Skeletal muscle tissue (tissue), 3 donors: ENCODE measurements at regions not wholly inside any gene's neighbourhood (a gene's known extent, or its start where the extent isn't known, plus 50 kb on each side); places are given as distances from the start of the nearest gene placed in this dataset.
A peak's percentile ranks its signal among the peaks of the same experiment; 100 is the strongest.
"Not testable (repeated sequence)": the region's sequence is repeated elsewhere in the genome, so short reads cannot be mapped to it uniquely, and the experiment has no call there.

Experiments used
- H3K27ac ChIP-seq: one replicate; pipeline ENCODE4 v1.7.0; 2013; ENCODE audit warnings: mild to moderate bottlenecking, low read depth, low read length, inconsistent platforms
- H3K27me3 ChIP-seq, 3 donors: one replicate each; pipeline ENCODE4 v1.7.0; 2013; ENCODE audit warnings: low read length in 3 of 3; ENCODE audit not compliant: control insufficient read depth in 3 of 3, insufficient read depth in 3 of 3
- H3K36me3 ChIP-seq, 3 donors: one replicate each; pipeline ENCODE4 v1.7.0; 2013; ENCODE audit warnings: low read length in 3 of 3; ENCODE audit not compliant: control insufficient read depth in 3 of 3, insufficient read depth in 3 of 3
- H3K4me1 ChIP-seq, 3 donors: one replicate each; pipeline ENCODE4 v1.7.0; 2013; ENCODE audit warnings: low read length in 3 of 3, mild to moderate bottlenecking in 3 of 3; ENCODE audit not compliant: control insufficient read depth in 3 of 3, insufficient read depth in 3 of 3
- H3K4me3 ChIP-seq, 3 donors: one replicate each; pipeline ENCODE4 v1.7.0; 2013; ENCODE audit warnings: low read length in 3 of 3
- H3K9ac ChIP-seq, 3 donors: one replicate each; pipeline ENCODE4 v1.7.0; 2013; ENCODE audit warnings: low read length in 3 of 3, mild to moderate bottlenecking in 3 of 3, moderate library complexity in 2 of 3, low read depth in 1 of 3
- H3K9me3 ChIP-seq, 3 donors: one replicate each; pipeline ENCODE4 v1.7.0; 2013; ENCODE audit warnings: low read length in 3 of 3; ENCODE audit not compliant: control insufficient read depth in 3 of 3
- donor health status: Osteomylitis.

DNA sequence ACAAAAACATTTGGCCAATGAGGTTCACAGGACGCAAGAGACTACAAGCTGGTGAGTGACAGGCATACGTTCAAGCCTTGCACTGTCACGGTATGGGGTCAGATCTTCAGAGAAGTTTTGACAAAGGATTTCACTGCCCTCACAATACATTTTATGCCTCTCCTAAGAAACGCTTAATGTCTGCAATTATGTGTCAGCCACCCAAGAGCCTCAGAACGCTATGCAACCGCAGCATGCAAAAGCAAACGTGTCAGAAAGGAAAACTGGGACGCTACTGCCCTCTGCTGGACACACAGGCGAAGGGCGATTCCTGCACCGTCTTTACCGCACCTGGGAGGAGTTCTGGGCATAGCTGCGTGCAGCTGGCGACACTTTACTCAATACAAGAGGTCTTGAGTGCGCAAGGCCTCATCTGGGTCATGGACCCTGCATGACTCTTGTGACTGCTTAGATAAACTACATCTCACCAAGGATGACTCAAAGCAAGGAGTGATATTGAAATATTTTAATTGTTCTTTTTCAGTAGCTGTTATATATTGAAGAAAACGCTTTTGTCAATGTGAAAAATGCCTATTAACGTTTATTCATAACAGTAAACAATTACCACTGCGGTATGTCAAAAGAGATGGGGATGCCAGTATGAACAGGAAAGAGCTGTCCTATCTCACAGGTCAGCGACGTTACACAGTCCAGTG lies 147.6 kb upstream of the FRG1 start:
- Histone ChIP-seq H3K36me3 (no peaks in the 10 kb centered on the region), H3K9me3 (no peaks in the 10 kb centered on the region), H3K4me3 (peak overlapping the region in 2 of 3 donors; percentile 52 to 58), H3K27me3 (no peaks in the 10 kb centered on the region), H3K4me1 (peaks cover 0 to 7% (median 0%) of the 10 kb centered on the region in 3 donors), H3K9ac (peak overlapping the region in 1 of 3 donors; percentile 18), H3K27ac (no peak overlapping the region)

DNA sequence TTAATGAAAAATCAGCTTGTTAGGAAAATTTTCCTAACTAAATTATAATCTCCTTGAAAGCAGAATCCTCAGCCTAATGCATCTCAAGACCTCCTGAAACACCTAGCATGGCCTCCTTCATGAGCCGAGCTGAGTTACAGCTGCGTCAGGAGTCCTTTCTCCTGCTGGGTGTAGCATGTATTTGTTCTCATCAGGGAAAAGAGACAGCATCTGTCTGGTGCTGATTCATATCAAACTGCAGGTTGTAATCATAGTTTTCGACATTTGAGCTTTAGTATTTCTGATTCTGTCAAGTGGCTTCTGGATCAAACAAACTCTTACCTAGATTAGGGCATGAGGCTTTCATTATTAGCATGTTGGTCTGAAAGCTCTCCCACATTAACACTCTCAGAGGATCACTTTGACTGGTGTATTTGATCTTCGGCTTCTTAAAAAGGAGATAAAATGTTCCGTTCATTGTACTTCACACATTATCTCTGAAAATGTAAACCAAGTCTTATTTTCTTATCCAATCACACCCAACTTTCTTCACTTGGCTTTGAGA lies 140.1 kb upstream of the FRG1 start:
- Histone ChIP-seq H3K27me3 (peaks cover 0 to 3% (median 0%) of the 10 kb centered on the region in 3 donors), H3K27ac (no peak overlapping the region), H3K4me3 (no peak overlapping the region), H3K9me3 (no peaks in the 10 kb centered on the region), H3K4me1 (no peaks in the 10 kb centered on the region), H3K36me3 (no peaks in the 10 kb centered on the region), H3K9ac (no peak overlapping the region)

DNA sequence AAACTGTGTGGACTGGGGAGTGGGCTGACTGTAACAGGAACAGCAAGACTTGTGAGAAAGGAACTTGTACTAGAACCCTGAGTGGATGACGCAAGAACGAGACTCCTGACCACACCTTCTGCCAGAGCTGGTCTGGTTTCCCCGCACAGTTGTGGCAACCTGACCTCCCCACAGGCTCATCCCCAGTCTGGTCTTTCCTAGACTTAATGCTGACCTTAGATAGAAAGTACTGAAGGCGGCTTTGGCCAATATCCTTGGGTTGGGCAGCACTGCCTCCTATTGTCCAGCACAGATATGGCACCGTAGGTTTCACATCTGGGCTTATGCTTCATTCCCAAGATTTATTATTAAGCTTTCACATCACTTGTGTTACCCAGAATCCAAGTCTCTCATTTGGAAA lies 137.8 kb upstream of the FRG1 start:
- no peak overlapping the region for H3K9ac ChIP-seq
- peaks cover 0 to 3% (median 0%) of the 10 kb centered on the region in 3 donors for H3K27me3 ChIP-seq
- H3K36me3 ChIP-seq: no peaks in the 10 kb centered on the region
- no peak overlapping the region for H3K27ac ChIP-seq
- no peak overlapping the region for H3K4me3 ChIP-seq
- H3K9me3 ChIP-seq: peaks cover 0 to 3% (median 0%) of the 10 kb centered on the region in 3 donors
- H3K4me1 ChIP-seq: no peaks in the 10 kb centered on the region

GRCh38 chr4:189804894-189805293 lies 135.8 kb upstream of the FRG1 start:
- Histone ChIP-seq H3K27ac (no peak overlapping the region), H3K27me3 (peaks cover 0 to 3% (median 0%) of the 10 kb centered on the region in 3 donors), H3K36me3 (no peaks in the 10 kb centered on the region), H3K4me3 (no peak overlapping the region), H3K9ac (no peak overlapping the region), H3K4me1 (no peaks in the 10 kb centered on the region), H3K9me3 (peaks cover 0 to 3% (median 0%) of the 10 kb centered on the region in 3 donors)

GRCh38 chr4:189806506-189806905 lies 134.2 kb upstream of the FRG1 start:
- Histone ChIP-seq H3K9me3 (peaks cover 0 to 3% (median 0%) of the 10 kb centered on the region in 3 donors), H3K27me3 (peaks cover 0 to 3% (median 0%) of the 10 kb centered on the region in 3 donors)

DNA sequence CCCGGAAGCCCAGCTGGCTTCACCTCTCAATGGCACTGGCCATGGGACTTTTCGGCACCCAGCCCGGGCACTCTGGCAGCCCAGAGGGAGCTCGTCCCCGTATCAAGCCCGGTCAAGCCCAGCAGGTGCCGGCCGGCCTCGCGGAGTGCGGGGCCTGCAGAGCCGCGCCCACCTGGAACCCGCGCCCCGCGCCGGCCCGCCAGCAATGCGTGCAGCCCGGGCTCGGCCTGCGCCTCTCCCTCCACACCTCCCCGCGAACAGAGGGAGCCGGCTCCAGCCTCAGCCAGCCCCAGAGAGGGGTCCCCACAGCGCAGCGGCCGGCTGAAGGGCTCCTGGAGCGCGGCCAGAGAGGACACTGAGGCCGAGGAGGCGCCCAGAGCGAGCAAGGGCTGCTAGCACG lies 133.6 kb upstream of the FRG1 start:
- H3K9me3 ChIP-seq: peaks cover 0 to 3% (median 0%) of the 10 kb centered on the region in 3 donors
- no peaks in the 10 kb centered on the region for H3K4me1 ChIP-seq
- H3K27ac ChIP-seq: no peak overlapping the region
- H3K27me3 ChIP-seq: peaks cover 0 to 3% (median 0%) of the 10 kb centered on the region in 3 donors
- no peak overlapping the region for H3K4me3 ChIP-seq
- H3K36me3 ChIP-seq: no peaks in the 10 kb centered on the region
- H3K9ac ChIP-seq: no peak overlapping the region

More at GRCh38 chr4:189806506-189806905, 134.2 kb upstream of the FRG1 start:
- no peak overlapping the region for H3K9ac ChIP-seq
- H3K4me3 ChIP-seq: no peak overlapping the region
- no peak overlapping the region for H3K27ac ChIP-seq
- H3K36me3 ChIP-seq: no peaks in the 10 kb centered on the region
- no peaks in the 10 kb centered on the region for H3K4me1 ChIP-seq

GRCh38 chr4:189809241-189809735 lies 131.4 kb upstream of the FRG1 start:
- no peaks in the 10 kb centered on the region for H3K27me3 ChIP-seq
- no peaks in the 10 kb centered on the region for H3K4me1 ChIP-seq
- peaks cover 0 to 3% (median 0%) of the 10 kb centered on the region in 3 donors for H3K9me3 ChIP-seq
- no peak overlapping the region for H3K9ac ChIP-seq
- H3K4me3 ChIP-seq: no peak overlapping the region
- no peaks in the 10 kb centered on the region for H3K36me3 ChIP-seq
- no peak overlapping the region for H3K27ac ChIP-seq

DNA sequence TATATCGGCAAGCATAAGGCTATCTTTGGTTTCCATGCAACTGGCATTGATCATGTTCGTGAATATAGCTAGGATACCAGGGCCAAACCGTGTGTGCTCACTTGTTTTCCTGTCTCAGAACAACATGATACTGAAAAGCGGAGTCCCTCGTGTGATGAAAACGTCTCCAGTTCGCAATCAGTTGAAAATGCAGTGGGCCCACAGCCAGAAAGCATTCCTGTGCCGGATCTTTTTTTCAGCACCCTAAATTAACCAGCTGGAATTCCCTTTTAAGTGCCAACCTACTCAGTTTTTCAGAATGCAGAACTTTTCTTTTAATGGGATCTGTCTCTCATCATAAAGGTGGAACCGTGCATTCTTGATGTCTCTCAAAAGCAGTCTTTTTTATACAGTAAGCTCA lies 130.8 kb upstream of the FRG1 start:
- H3K36me3 ChIP-seq: no peaks in the 10 kb centered on the region
- no peaks in the 10 kb centered on the region for H3K27me3 ChIP-seq
- no peaks in the 10 kb centered on the region for H3K4me1 ChIP-seq
- peaks cover 0 to 3% (median 0%) of the 10 kb centered on the region in 3 donors for H3K9me3 ChIP-seq
- no peak overlapping the region for H3K27ac ChIP-seq
- H3K9ac ChIP-seq: no peak overlapping the region
- peak overlapping the region in 1 of 3 donors; percentile 20 for H3K4me3 ChIP-seq

DNA sequence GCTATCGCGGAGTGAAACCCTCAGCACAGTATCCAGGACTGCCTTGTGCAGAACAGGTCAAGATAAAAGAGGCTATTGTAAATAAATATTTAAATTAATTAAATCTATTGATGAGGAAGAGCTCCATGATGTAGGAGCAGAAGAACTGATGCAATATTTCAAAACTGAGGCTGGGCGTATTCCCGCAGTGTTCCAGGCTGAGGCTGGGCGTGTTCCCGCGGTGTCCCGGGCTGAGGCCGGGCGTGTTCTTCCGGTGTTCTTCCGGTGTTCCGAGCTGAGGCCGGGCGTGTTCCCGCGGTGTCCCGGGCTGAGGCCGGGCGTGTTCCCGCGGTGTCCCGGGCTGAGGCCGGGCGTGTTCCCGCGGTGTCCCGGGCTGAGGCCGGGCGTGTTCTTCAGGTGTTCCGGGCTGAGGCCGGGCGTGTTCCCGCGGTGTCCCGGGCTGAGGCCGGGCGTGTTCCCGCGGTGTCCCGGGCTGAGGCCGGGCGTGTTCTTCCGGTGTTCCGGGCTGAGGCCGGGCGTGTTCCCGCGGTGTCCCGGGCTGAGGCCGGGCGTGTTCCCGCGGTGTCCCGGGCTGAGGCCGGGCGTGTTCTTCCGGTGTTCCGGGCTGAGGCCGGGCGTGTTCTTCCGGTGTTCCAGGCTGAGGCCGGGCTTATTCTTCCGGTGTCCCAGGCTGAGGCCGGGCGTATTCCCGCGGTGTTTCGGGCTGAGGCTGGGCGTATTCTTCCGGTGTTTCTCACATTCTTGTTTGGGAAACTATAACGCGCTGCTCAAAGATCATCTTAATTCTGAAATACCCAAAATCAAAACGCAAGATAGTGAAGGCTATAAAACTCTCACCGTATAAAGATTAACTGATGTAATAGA lies 130.1 kb upstream of the FRG1 start:
- not testable (repeated sequence) for H3K4me1 ChIP-seq

More for the DNA sequence above, 130.1 kb upstream of the FRG1 start:
- not testable (repeated sequence) for H3K9ac ChIP-seq, H3K9me3 ChIP-seq, H3K27me3 ChIP-seq, H3K27ac ChIP-seq, H3K36me3 ChIP-seq
- peak overlapping the region in 1 of 3 donors; percentile 20 for H3K4me3 ChIP-seq
